Uterus (tissue), 3 donors: ENCODE measurements at regions not wholly inside any gene's neighbourhood (a gene's known extent, or its start where the extent isn't known, plus 50 kb on each side); places are given as distances from the start of the nearest gene placed in this dataset.

Experiments
- DNase-seq, 2 donors: peaks; one replicate each; pipeline ENCODE4 v3.0.0-alpha.2; 2019 to 2020
- H3K27ac ChIP-seq, 2 donors: fragments of 200-600 bp; sonication (generic); 1 replicate in 1 of 2; 2 replicates in 1 of 2; pipeline ENCODE4 v1.5.1; 2016 to 2018
- H3K27me3 ChIP-seq, 2 donors: fragments of 200-600 bp; sonication (generic); one replicate each; pipeline ENCODE4 v1.5.1; 2018 to 2019; ENCODE audit warnings: control low read depth in 1 of 2
- H3K36me3 ChIP-seq, 2 donors: fragments of 200-600 bp; sonication (generic); one replicate each; pipeline ENCODE4 v1.5.1; 2019; ENCODE audit warnings: control low read depth in 1 of 2
- H3K4me1 ChIP-seq, 2 donors: fragments of 200-600 bp; sonication (generic); one replicate each; pipeline ENCODE4 v1.5.1; 2018 to 2019; ENCODE audit warnings: control low read depth in 1 of 2
- H3K4me3 ChIP-seq, 2 donors: fragments of 200-600 bp; sonication (generic); 1 replicate in 1 of 2; 2 replicates in 1 of 2; pipeline ENCODE4 v1.5.1; 2018 to 2019; ENCODE audit warnings: mild to moderate bottlenecking in 1 of 2
- H3K9me3 ChIP-seq, 2 donors: fragments of 200-600 bp; sonication (generic); one replicate each; pipeline ENCODE4 v1.5.1; 2019; ENCODE audit warnings: control low read depth in 1 of 2
- POLR2A ChIP-seq, 2 donors: fragments of 450-650 bp; IDR thresholded peaks; one replicate each; pipeline ENCODE4 v1.6.1; 2016; ENCODE audit warnings: antibody characterized with exemption in 2 of 2, mild to moderate bottlenecking in 1 of 2, moderate library complexity in 1 of 2
- intact Hi-C: fragments of 100-400 bp; cut with DNase I; formaldehyde crosslinking; loops from one replicate; pipeline ENCODE4 v1.15.1; 2023; ENCODE audit warnings: low total_unique reads
- TF ChIP-seq, protein P1 (sequence below), 4 experiments: fragments of 200-600 bp in 2 of 4; fragments of 450-650 bp in 2 of 4; sonication (generic) in 2 of 4; IDR thresholded peaks; one replicate each; pipeline ENCODE4 v1.5.1; 2016 to 2019; ENCODE audit warnings: antibody characterized with exemption in 4 of 4, mild to moderate bottlenecking in 2 of 4, moderate library complexity in 1 of 4
- donor health status: DM: yes; HTN: yes; CAD: no.

DNA sequence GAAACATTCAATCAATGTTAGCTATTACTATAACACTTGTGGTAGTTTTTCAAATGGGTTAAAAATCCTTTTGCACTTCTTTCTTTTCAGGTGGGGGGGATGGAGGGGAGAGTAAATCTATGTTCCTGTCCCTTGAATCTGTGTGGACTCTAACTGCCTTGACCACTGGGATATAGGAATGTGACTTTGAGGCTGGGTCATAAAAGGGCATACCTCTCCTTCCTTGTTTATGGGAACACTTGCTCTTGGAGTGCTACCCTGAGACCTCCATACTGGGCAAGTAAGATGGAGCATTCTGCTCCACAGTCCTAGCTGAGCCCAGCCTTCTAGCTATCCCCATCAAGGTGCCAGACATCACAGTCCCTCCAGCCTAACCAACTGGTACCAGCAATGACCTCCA is 89.3 kb upstream of the SIM2 start:
- H3K27ac ChIP-seq = no peak overlapping the region
- H3K9me3 ChIP-seq = no peaks in the 10 kb centered on the region
- no peaks in the 10 kb centered on the region for H3K4me1 ChIP-seq
- H3K4me3 ChIP-seq = no peak overlapping the region
- no peaks in the 10 kb centered on the region for H3K36me3 ChIP-seq
- DNase-seq = no peak
- H3K27me3 ChIP-seq = no peaks in the 10 kb centered on the region
- TF ChIP-seq, protein P1, sequence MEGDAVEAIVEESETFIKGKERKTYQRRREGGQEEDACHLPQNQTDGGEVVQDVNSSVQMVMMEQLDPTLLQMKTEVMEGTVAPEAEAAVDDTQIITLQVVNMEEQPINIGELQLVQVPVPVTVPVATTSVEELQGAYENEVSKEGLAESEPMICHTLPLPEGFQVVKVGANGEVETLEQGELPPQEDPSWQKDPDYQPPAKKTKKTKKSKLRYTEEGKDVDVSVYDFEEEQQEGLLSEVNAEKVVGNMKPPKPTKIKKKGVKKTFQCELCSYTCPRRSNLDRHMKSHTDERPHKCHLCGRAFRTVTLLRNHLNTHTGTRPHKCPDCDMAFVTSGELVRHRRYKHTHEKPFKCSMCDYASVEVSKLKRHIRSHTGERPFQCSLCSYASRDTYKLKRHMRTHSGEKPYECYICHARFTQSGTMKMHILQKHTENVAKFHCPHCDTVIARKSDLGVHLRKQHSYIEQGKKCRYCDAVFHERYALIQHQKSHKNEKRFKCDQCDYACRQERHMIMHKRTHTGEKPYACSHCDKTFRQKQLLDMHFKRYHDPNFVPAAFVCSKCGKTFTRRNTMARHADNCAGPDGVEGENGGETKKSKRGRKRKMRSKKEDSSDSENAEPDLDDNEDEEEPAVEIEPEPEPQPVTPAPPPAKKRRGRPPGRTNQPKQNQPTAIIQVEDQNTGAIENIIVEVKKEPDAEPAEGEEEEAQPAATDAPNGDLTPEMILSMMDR (IDR thresholded peaks at IDR 0.05) = no peak
- TF ChIP-seq POLR2A (IDR thresholded peaks at IDR 0.05) = no peak
- intact Hi-C loops = no loop called here

DNA sequence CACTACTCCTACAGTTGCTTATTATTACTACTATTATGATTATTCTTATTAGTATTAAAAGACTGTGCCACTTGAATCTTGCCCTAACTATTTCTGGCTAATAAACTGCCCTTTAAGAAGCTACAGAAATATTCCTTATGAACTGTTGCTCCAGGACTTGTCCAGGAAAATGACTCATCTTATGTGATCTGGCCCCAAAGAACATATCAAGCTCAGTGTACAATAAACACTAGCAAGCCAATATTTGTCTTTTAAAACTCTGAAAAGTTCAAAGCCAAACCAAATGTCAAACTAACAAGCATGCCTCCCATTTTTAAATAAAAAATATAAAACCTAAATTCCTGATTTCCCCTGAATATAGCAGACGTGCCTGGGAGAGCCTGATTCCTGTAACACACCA is 88.7 kb upstream of the SIM2 start:
- Histone ChIP-seq H3K36me3 (no peaks in the 10 kb centered on the region), H3K27me3 (no peaks in the 10 kb centered on the region), H3K4me1 (no peaks in the 10 kb centered on the region), H3K27ac (no peak overlapping the region), H3K4me3 (no peak overlapping the region), H3K9me3 (no peaks in the 10 kb centered on the region)
- DNase-seq = no peak
- intact Hi-C loops = no loop called here
- TF ChIP-seq, protein P1 (IDR thresholded peaks at IDR 0.05) = no peak
- TF ChIP-seq POLR2A (IDR thresholded peaks at IDR 0.05) = no peak

GRCh38 chr21:36610935-36611334 is 88.0 kb upstream of the SIM2 start:
- Histone ChIP-seq H3K4me1 (no peaks in the 10 kb centered on the region), H3K4me3 (no peak overlapping the region), H3K9me3 (no peaks in the 10 kb centered on the region), H3K36me3 (no peaks in the 10 kb centered on the region), H3K27ac (no peak overlapping the region), H3K27me3 (no peaks in the 10 kb centered on the region)
- intact Hi-C loops = no loop called here
- no peak for DNase-seq
- no peak for TF ChIP-seq POLR2A (IDR thresholded peaks at IDR 0.05)
- TF ChIP-seq, protein P1 (IDR thresholded peaks at IDR 0.05) = no peak

DNA sequence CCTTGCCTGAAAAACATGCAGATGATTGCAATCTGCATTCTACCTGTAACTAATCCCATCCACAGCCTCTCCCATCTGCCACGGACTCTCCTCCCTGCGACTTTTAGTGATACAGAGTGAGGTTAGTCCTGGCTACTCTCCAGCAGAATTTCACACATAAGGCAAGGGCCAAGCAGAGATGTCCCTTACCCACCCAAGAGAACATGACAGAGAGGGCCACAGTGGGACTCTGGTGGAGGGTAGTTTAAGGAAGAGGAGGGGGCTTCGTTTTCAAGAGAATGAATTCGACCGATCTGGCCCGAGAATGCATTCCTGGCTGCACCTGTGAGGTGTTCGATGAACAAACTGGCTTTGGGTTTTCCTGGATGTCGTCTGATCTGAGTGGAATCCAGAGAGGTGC is 87.5 kb upstream of the SIM2 start:
- Histone ChIP-seq H3K4me1 (no peaks in the 10 kb centered on the region), H3K27ac (no peak overlapping the region), H3K4me3 (no peak overlapping the region), H3K27me3 (no peaks in the 10 kb centered on the region), H3K9me3 (no peaks in the 10 kb centered on the region), H3K36me3 (no peaks in the 10 kb centered on the region)
- TF ChIP-seq, protein P1 (IDR thresholded peaks at IDR 0.05) = no peak
- no peak for TF ChIP-seq POLR2A (IDR thresholded peaks at IDR 0.05)
- DNase-seq = no peak
- intact Hi-C loops = no loop called here

DNA sequence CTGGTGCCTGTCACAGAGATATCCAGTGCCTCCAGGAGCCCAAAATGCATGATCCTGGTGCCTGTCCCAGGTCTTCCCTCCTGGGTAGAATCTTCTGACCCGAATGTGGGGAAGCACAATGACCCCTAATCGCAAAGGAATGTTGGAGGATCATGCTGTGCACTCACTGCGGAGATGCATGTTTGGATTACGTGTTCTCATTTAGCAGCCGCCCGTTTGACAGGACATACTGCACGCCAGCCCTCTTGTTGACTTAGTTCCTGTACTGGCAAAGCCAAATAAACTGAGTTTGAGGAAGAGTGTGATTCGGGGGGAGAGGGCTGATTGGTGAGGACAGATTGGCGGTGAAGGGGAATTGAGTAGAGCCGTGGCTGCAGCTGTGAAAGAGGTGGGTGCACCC is 85.9 kb upstream of the SIM2 start:
- Histone ChIP-seq H3K4me1 (no peaks in the 10 kb centered on the region), H3K27ac (no peak overlapping the region), H3K9me3 (no peaks in the 10 kb centered on the region), H3K27me3 (no peaks in the 10 kb centered on the region), H3K36me3 (no peaks in the 10 kb centered on the region), H3K4me3 (no peak overlapping the region)
- no peak for DNase-seq
- no peak for TF ChIP-seq POLR2A (IDR thresholded peaks at IDR 0.05)
- TF ChIP-seq, protein P1 (IDR thresholded peaks at IDR 0.05) = no peak
- intact Hi-C loops = no loop called here
